SK-N-SH (cell line): ENCODE measurements at regions not wholly inside any gene's neighbourhood (a gene's known extent, or its start where the extent isn't known, plus 50 kb on each side); places are given as distances from the start of the nearest gene placed in this dataset.

Experiments
- EP300 ChIP-seq, 2 experiments: IDR thresholded peaks; 2 replicates each; pipeline versions ENCODE4 v1.4.0 to v1.6.1; 2012; ENCODE audit warnings: borderline replicate concordance in 1 of 2, low read depth in 1 of 2, low read length in 1 of 2
- FOXM1 ChIP-seq: IDR thresholded peaks from 2 replicates; pipeline ENCODE4 v1.4.0; 2012; ENCODE audit warnings: low read depth, mild to moderate bottlenecking
- GATA2 ChIP-seq: sonication (generic); formaldehyde crosslinking; IDR thresholded peaks from 2 replicates; pipeline ENCODE4 v1.5.0; 2020; ENCODE audit warnings: mild to moderate bottlenecking, missing genetic modification reagents
- NRF1 ChIP-seq: IDR thresholded peaks from 2 replicates; pipeline ENCODE4 v1.6.1; 2012; ENCODE audit warnings: low read depth, mild to moderate bottlenecking, low read length
- POLR2AphosphoS5 ChIP-seq: IDR thresholded peaks from 2 replicates; pipeline ENCODE4 v1.6.1; 2012; ENCODE audit warnings: low read depth, low read length
- RAD21 ChIP-seq: IDR thresholded peaks from 2 replicates; pipeline ENCODE4 v1.6.1; 2012; ENCODE audit warnings: mild to moderate bottlenecking, low read length
- RFX5 ChIP-seq: IDR thresholded peaks from 2 replicates; pipeline ENCODE4 v1.6.1; 2012; ENCODE audit warnings: mild to moderate bottlenecking, improper control_type of control experiment, low read length
- RXRA ChIP-seq: IDR thresholded peaks from 2 replicates; pipeline ENCODE4 v1.4.0; 2012; ENCODE audit warnings: low read depth, mild to moderate bottlenecking, borderline replicate concordance
- SIN3A ChIP-seq: IDR thresholded peaks from 2 replicates; pipeline ENCODE4 v1.6.1; 2012; ENCODE audit warnings: low read depth, mild to moderate bottlenecking, low read length, moderate library complexity, borderline replicate concordance
- SMC3 ChIP-seq: IDR thresholded peaks from 2 replicates; pipeline ENCODE4 v1.6.1; 2012; ENCODE audit warnings: low read depth, low read length, improper control_type of control experiment
- TCF12 ChIP-seq: IDR thresholded peaks from 2 replicates; pipeline ENCODE4 v1.4.0; 2012
- TF ChIP-seq, protein P1 (sequence below): fragments of 200-600 bp; sonication (generic); IDR thresholded peaks from 2 replicates; pipeline ENCODE4 v1.6.1; 2017; ENCODE audit warnings: antibody characterized with exemption, mild to moderate bottlenecking, moderate library complexity
- TF ChIP-seq, protein P2 (sequence below): IDR thresholded peaks from 2 replicates; pipeline ENCODE4 v1.4.0; 2012; ENCODE audit warnings: low read depth
- TF ChIP-seq, protein P3 (sequence below): fragments of 150-350 bp; IDR thresholded peaks from 2 replicates; pipeline ENCODE4 v1.6.1; 2017; ENCODE audit warnings: antibody characterized with exemption, low read length, low read depth, borderline replicate concordance

DNA sequence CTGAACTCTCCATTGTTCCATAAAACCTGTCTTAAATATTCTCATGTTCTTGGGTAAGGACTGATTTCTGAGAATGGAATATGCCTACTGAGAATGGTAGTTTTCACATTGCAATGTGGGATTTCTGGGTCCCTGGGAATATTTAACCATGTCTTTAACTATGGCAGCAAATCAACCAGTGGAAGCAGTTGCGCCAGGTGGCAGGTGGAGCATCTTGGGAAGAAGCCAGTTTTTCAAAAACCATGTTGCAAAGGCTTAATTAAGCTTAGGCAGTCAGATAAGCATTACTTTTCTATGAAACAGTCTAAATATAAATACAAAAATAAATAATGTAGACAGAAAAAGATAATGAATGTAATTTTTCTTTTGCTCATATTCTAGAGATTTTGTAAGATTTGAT lies 448.1 kb downstream of the ADAMTS20 start:
- TF ChIP-seq RXRA (no peak), SMC3 (no peak), RAD21 (no peak), EP300 (IDR thresholded peaks at IDR 0.05; ENCODE audit: borderline replicate concordance in 1 of 2, low read depth in 1 of 2, low read length in 1 of 2) (no peak), GATA2 (CRISPR knock-in tag) (no peak), FOXM1 (no peak), RFX5 (no peak), POLR2AphosphoS5 (no peak), SIN3A (no peak), NRF1 (no peak), TCF12 (no peak)
- TF ChIP-seq, protein P1, sequence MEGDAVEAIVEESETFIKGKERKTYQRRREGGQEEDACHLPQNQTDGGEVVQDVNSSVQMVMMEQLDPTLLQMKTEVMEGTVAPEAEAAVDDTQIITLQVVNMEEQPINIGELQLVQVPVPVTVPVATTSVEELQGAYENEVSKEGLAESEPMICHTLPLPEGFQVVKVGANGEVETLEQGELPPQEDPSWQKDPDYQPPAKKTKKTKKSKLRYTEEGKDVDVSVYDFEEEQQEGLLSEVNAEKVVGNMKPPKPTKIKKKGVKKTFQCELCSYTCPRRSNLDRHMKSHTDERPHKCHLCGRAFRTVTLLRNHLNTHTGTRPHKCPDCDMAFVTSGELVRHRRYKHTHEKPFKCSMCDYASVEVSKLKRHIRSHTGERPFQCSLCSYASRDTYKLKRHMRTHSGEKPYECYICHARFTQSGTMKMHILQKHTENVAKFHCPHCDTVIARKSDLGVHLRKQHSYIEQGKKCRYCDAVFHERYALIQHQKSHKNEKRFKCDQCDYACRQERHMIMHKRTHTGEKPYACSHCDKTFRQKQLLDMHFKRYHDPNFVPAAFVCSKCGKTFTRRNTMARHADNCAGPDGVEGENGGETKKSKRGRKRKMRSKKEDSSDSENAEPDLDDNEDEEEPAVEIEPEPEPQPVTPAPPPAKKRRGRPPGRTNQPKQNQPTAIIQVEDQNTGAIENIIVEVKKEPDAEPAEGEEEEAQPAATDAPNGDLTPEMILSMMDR = no peak
- TF ChIP-seq, protein P2, sequence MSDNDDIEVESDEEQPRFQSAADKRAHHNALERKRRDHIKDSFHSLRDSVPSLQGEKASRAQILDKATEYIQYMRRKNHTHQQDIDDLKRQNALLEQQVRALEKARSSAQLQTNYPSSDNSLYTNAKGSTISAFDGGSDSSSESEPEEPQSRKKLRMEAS = no peak
- TF ChIP-seq, protein P3, sequence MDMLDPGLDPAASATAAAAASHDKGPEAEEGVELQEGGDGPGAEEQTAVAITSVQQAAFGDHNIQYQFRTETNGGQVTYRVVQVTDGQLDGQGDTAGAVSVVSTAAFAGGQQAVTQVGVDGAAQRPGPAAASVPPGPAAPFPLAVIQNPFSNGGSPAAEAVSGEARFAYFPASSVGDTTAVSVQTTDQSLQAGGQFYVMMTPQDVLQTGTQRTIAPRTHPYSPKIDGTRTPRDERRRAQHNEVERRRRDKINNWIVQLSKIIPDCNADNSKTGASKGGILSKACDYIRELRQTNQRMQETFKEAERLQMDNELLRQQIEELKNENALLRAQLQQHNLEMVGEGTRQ = no peak
